GM12891 (cell line): ENCODE measurements at regions not wholly inside any gene's neighbourhood (a gene's known extent, or its start where the extent isn't known, plus 50 kb on each side); places are given as distances from the start of the nearest gene placed in this dataset.

Source experiments
- PAX5 ChIP-seq: IDR thresholded peaks from 2 replicates; pipeline ENCODE4 v1.6.1; 2011; ENCODE audit warnings: low read length, moderate library complexity, mild to moderate bottlenecking; ENCODE audit not compliant: insufficient read depth, severe bottlenecking
- POLR2A ChIP-seq: IDR thresholded peaks from 2 replicates; pipeline ENCODE4 v1.6.1; 2011; ENCODE audit warnings: low read depth, low read length, control low read depth
- POLR2AphosphoS5 ChIP-seq: IDR thresholded peaks from 2 replicates; pipeline ENCODE4 v1.6.1; 2011; ENCODE audit warnings: low read depth, low read length, control low read depth
- POU2F2 ChIP-seq: IDR thresholded peaks from 2 replicates; pipeline ENCODE4 v1.6.1; 2011; ENCODE audit warnings: low read depth, mild to moderate bottlenecking, control low read depth, low read length, moderate library complexity
- TAF1 ChIP-seq: IDR thresholded peaks from 2 replicates; pipeline ENCODE4 v1.6.1; 2011; ENCODE audit warnings: low read depth, low read length, control low read depth

GRCh38 chr13:24627090-24627714 lies 53.0 kb upstream of the ATP12A start:
- TF ChIP-seq POLR2AphosphoS5 (no peak), POU2F2 (no peak), POLR2A (no peak), TAF1 (no peak), PAX5 (no peak)
